Testis (tissue), 2 donors: ENCODE measurements at regions not wholly inside any gene's neighbourhood (a gene's known extent, or its start where the extent isn't known, plus 50 kb on each side); places are given as distances from the start of the nearest gene placed in this dataset.

Source experiments
- DNase-seq: peaks from one replicate; pipeline ENCODE4 v3.0.0-alpha.2; 2019
- H3K27ac ChIP-seq, 2 donors: fragments of 200-600 bp; sonication (generic); one replicate each; pipeline ENCODE4 v1.5.1; 2019
- H3K27me3 ChIP-seq: fragments of 200-600 bp; sonication (generic); one replicate; pipeline ENCODE4 v1.5.1; 2019
- H3K36me3 ChIP-seq: fragments of 200-600 bp; sonication (generic); one replicate; pipeline ENCODE4 v1.5.1; 2017; ENCODE audit warnings: low read depth; ENCODE audit errors: missing control alignments
- H3K4me1 ChIP-seq: fragments of 200-600 bp; sonication (generic); one replicate; pipeline ENCODE4 v1.5.1; 2019
- H3K4me3 ChIP-seq, 2 donors: fragments of 200-600 bp; sonication (generic); one replicate each; pipeline ENCODE4 v1.5.1; 2017 to 2019
- H3K9me3 ChIP-seq: fragments of 200-600 bp; sonication (generic); one replicate; pipeline ENCODE4 v1.5.1; 2017
- POLR2A ChIP-seq: fragments of 450-650 bp; IDR thresholded peaks from one replicate; pipeline ENCODE4 v1.6.1; 2017; ENCODE audit warnings: antibody characterized with exemption, mild to moderate bottlenecking, moderate library complexity
- WGBS, 2 donors: methylation state at CpG; one replicate each; pipeline ENCODE4 v1.1.5; 2018; 5-methylcytosine and 5-hydroxymethylcytosine counted together
- intact Hi-C: fragments of 100-400 bp; cut with DNase I; formaldehyde crosslinking; loops from one replicate; pipeline ENCODE4 v1.15.1; 2023; ENCODE audit warnings: low total_unique reads
- TF ChIP-seq, protein P1 (sequence below), 3 experiments: fragments of 450-650 bp in 2 of 3; fragments of 200-600 bp in 1 of 3; sonication (generic) in 1 of 3; IDR thresholded peaks; one replicate each; pipeline ENCODE4 v1.5.1; 2016 to 2019; ENCODE audit warnings: antibody characterized with exemption in 3 of 3, mild to moderate bottlenecking in 2 of 3, moderate library complexity in 1 of 3

DNA sequence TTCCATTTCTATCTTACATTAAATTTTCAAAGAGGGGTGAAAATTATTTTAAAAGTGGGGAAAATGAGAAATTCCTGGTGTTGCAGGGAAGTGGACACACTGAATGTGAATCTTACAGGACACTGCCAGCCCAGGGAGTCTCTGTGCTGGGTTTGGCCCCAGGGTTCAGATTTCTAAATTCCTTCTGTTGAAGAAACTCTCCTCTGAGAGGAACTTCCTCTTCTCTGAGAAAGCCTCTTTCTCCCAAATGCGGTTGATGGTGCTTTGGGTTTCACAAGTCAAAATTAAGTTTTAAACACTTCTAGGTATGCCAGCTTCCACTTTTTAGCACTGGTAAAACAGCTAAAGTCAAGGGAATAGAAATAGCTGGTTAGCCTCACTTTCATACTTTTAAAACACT lies 317.9 kb upstream of the ITGA1 start:
- H3K4me1 ChIP-seq: no peaks in the 10 kb centered on the region
- H3K27ac ChIP-seq: no peak overlapping the region
- H3K27me3 ChIP-seq: no peaks in the 10 kb centered on the region
- no peaks in the 10 kb centered on the region for H3K9me3 ChIP-seq
- H3K36me3 ChIP-seq: no peaks in the 10 kb centered on the region
- no peak for TF ChIP-seq POLR2A
- WGBS, 2 donors: 57 to 79% methylated on average over 1 of the region's 1 CpG
- H3K4me3 ChIP-seq: no peak overlapping the region
- intact Hi-C loops: no loop called here
- no peak for DNase-seq

DNA sequence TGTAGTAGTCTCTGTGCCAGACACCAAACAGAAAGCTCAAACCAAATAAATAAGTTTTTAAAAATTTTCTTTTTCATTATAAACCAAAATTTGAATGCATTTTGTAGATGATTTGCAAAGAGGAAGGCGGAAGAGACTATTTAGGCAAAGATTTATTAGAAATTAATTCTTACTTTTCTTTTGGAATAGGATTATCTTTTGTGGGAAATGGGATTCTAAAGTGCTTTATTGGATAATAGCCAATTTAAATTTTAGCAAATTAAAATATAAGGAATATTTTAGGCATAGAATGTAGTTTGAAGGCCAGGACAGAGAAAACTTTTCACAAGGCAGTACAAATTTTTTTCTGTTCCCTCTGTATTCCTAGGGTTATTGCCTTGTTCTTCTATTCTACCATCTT lies 311.4 kb upstream of the ITGA1 start:
- H3K36me3 ChIP-seq: no peaks in the 10 kb centered on the region
- DNase-seq: no peak
- no peaks in the 10 kb centered on the region for H3K27me3 ChIP-seq
- WGBS, 2 donors: 89 to 93% methylated on average over 1 of the region's 1 CpG
- TF ChIP-seq POLR2A: no peak
- TF ChIP-seq, protein P1, sequence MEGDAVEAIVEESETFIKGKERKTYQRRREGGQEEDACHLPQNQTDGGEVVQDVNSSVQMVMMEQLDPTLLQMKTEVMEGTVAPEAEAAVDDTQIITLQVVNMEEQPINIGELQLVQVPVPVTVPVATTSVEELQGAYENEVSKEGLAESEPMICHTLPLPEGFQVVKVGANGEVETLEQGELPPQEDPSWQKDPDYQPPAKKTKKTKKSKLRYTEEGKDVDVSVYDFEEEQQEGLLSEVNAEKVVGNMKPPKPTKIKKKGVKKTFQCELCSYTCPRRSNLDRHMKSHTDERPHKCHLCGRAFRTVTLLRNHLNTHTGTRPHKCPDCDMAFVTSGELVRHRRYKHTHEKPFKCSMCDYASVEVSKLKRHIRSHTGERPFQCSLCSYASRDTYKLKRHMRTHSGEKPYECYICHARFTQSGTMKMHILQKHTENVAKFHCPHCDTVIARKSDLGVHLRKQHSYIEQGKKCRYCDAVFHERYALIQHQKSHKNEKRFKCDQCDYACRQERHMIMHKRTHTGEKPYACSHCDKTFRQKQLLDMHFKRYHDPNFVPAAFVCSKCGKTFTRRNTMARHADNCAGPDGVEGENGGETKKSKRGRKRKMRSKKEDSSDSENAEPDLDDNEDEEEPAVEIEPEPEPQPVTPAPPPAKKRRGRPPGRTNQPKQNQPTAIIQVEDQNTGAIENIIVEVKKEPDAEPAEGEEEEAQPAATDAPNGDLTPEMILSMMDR (IDR thresholded peaks at IDR 0.05): no peak
- H3K4me1 ChIP-seq: no peaks in the 10 kb centered on the region
- no peak overlapping the region for H3K4me3 ChIP-seq
- no peak overlapping the region for H3K27ac ChIP-seq
- no peaks in the 10 kb centered on the region for H3K9me3 ChIP-seq
- intact Hi-C loops: no loop called here

DNA sequence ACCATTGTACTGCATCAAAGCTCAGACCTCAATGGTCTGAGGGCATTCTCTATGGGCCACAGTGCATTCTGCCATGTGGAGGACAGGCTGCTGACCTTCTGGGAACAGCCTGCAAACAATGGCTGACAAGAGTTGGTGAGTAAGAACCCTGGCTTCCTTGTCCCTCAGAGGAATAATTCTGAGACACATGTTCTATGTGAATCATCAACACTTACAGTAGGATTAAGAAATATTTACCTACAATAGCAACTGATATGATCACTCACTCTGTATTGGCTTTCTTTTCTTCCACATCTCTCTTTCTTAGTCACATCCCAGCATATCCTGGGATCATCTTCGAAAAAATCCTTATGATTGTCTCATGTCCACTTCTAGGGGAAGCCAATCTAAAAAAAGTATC lies 306.5 kb upstream of the ITGA1 start:
- WGBS, 2 donors: 86 to 97% methylated on average over 1 of the region's 1 CpG
- no peaks in the 10 kb centered on the region for H3K36me3 ChIP-seq
- no peak for DNase-seq
- no peak overlapping the region for H3K27ac ChIP-seq
- no peaks in the 10 kb centered on the region for H3K4me1 ChIP-seq
- no peaks in the 10 kb centered on the region for H3K27me3 ChIP-seq
- H3K4me3 ChIP-seq: no peak overlapping the region
- TF ChIP-seq, protein P1 (IDR thresholded peaks at IDR 0.05): no peak
- no peak for TF ChIP-seq POLR2A
- H3K9me3 ChIP-seq: no peaks in the 10 kb centered on the region
- intact Hi-C loops: no loop called here

DNA sequence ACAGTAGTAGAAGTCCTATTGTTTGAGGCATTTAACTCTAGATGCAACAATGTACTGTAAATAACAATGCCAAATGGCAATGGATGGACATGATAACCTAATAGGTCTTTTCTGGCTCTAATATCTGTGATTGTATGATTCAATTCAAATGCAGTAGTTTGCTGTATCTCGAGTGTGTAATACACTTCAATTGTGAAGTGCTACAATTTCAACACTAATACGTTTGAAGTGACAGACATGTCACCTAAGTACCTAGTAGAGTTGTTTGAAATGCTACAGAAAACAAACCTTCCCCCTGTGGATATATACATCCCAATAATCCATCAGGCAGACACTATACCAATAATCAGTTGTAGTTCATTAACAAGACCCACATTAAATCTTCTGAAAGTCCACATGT lies 305.9 kb upstream of the ITGA1 start:
- intact Hi-C loops: no loop called here
- H3K27me3 ChIP-seq: no peaks in the 10 kb centered on the region
- no peaks in the 10 kb centered on the region for H3K36me3 ChIP-seq
- H3K4me1 ChIP-seq: no peaks in the 10 kb centered on the region
- no peak overlapping the region for H3K27ac ChIP-seq
- DNase-seq: no peak
- H3K4me3 ChIP-seq: no peak overlapping the region
- 76 to 81% methylated on average over 2 of the region's 2 CpGs for WGBS, 2 donors
- TF ChIP-seq, protein P1 (IDR thresholded peaks at IDR 0.05): no peak
- no peak for TF ChIP-seq POLR2A
- no peaks in the 10 kb centered on the region for H3K9me3 ChIP-seq

DNA sequence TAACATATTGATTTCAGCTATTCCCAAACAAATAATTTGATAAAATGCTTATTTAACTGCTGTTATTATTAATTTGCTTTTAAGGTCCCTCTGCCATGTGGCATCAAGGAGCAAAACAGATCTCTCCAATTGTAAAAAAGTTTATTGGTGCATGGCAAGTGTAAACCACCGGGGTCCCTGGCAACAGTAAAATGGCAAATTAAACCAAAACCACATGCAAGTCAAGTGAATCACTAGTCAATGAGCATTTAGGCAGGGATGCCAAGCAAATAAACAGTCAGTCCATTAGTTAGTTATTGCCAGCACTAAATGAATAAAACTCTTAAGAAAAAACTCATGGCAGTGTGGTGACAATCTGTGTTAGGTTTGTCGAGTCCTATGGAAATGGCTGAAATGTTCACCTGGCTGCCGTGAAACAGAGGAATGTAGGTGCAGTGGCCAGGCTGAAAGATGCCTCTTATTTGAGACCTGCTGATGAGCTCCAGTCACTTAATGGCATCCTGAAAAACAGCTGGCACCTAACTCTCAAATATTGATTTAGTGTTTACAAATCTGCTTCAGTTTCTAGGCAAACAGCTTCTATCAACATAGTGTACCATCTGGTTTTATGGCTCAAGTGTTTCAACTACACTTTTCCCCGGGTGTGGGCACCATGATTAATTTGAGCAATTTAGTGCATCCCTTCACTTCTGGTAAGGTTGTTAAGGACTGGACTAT lies 296.5 kb upstream of the ITGA1 start:
- Histone ChIP-seq H3K27ac (no peak overlapping the region), H3K36me3 (no peaks in the 10 kb centered on the region), H3K4me1 (no peaks in the 10 kb centered on the region), H3K27me3 (no peaks in the 10 kb centered on the region), H3K4me3 (no peak overlapping the region), H3K9me3 (no peaks in the 10 kb centered on the region)
- intact Hi-C loops: no loop called here
- DNase-seq: no peak
- TF ChIP-seq POLR2A: no peak
- TF ChIP-seq, protein P1 (IDR thresholded peaks at IDR 0.05): no peak
- WGBS, 2 donors: 65 to 72% methylated on average over 4 of the region's 4 CpGs
